Erythroblast (primary cell): ENCODE measurements at regions not wholly inside any gene's neighbourhood (a gene's known extent, or its start where the extent isn't known, plus 50 kb on each side); places are given as distances from the start of the nearest gene placed in this dataset.

ENCODE experiments used
- DNase-seq, 2 experiments: peaks; one replicate each; lab custom pipeline; 2025; lab: John Stamatoyannopoulos, UW
- GATA1 ChIP-seq: IDR thresholded peaks from 2 replicates; pipeline ENCODE4 v1.6.1; 2011; ENCODE audit warnings: low read depth, mild to moderate bottlenecking, control low read depth, low read length, moderate library complexity
- POLR2A ChIP-seq: IDR thresholded peaks from 2 replicates; pipeline ENCODE4 v1.6.1; 2011; ENCODE audit warnings: mild to moderate bottlenecking, low read length

GRCh38 chr9:17005056-17005823, 129.6 kb upstream of the CNTLN start:
- no peak for TF ChIP-seq POLR2A
- no peak for TF ChIP-seq GATA1
- DNase-seq: no peak

GRCh38 chr9:17004500-17004899, 130.3 kb upstream of the CNTLN start:
- no peak for DNase-seq
- TF ChIP-seq POLR2A (no peak), GATA1 (no peak)

- no peak for DNase-seq
- TF ChIP-seq GATA1 (no peak), POLR2A (no peak)
Measured at GRCh38 chr9:17003576-17004240, 131.1 kb upstream of the CNTLN start.

- TF ChIP-seq GATA1 (no peak), POLR2A (no peak)
- no peak for DNase-seq
Measured at GRCh38 chr9:16996901-16997491, 126.5 kb upstream of the BNC2 start.

GRCh38 chr9:16992138-16992537, 121.7 kb upstream of the BNC2 start:
- DNase-seq: no peak
- TF ChIP-seq POLR2A (no peak), GATA1 (no peak)

GRCh38 chr9:16987026-16987425, 116.6 kb upstream of the BNC2 start:
- DNase-seq: no peak
- TF ChIP-seq GATA1: no peak
- no peak for TF ChIP-seq POLR2A

GRCh38 chr9:16986556-16986955, 116.1 kb upstream of the BNC2 start:
- no peak for DNase-seq
- TF ChIP-seq POLR2A (no peak), GATA1 (no peak)

GRCh38 chr9:16985559-16986348, 115.3 kb upstream of the BNC2 start:
- DNase-seq: no peak

GRCh38 chr9:16982780-16983310, 112.4 kb upstream of the BNC2 start:
- TF ChIP-seq GATA1 (no peak), POLR2A (no peak)
- DNase-seq: no peak

More at GRCh38 chr9:16985559-16986348, 115.3 kb upstream of the BNC2 start:
- TF ChIP-seq POLR2A: no peak
- no peak for TF ChIP-seq GATA1

GRCh38 chr9:16976427-16976826, 106.0 kb upstream of the BNC2 start:
- TF ChIP-seq POLR2A (no peak), GATA1 (no peak)
- DNase-seq: no peak

GRCh38 chr9:16974436-16974835, 104.0 kb upstream of the BNC2 start:
- DNase-seq: no peak
- TF ChIP-seq GATA1: no peak
- TF ChIP-seq POLR2A: no peak

- no peak for DNase-seq
- TF ChIP-seq POLR2A (no peak), GATA1 (no peak)
Measured at GRCh38 chr9:16970321-16970720, 99.9 kb upstream of the BNC2 start.

GRCh38 chr9:16964228-16964627, 93.8 kb upstream of the BNC2 start:
- no peak for TF ChIP-seq POLR2A
- TF ChIP-seq GATA1: no peak
- no peak for DNase-seq
